ENCODE measurements at regions not wholly inside any gene's neighbourhood (a gene's known extent, or its start where the extent isn't known, plus 50 kb on each side); places are given as distances from the start of the nearest gene placed in this dataset.

DNA sequence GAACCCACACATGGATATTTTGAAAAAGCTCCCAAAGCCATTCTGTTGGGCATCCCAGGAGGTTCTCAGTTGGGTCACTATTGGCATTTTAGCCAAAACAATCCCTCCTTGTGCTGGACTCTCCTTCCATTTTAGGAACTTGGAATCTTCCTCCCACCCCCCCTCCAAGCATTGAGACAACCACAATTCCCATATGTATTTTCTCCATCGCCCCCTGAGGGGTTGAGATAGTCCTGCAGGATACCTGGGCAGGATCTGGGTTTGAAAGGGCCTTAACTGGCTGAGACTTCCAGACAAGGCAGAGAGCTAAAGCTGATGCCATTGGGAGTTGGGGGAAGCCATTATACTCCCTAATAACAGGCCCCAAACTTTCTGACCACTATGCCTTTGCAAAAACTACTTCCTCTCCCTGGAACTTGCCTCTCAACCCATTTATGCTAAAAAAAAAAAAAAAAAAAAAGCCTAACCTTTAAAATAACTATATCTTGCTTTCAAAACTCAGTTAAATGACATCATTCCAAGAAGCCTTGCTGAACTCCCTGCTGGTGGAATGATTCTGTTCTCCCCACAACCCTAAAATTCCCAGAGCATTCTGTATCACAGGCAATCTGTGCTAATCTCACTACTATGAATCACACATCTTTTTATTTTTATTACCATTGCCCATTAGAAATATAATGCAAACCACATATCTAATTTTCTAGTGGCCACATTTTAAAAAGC, 77.5 kb upstream of the PDE1C start:
- DNase-seq (ENCODE audit: low read depth, low spot score) = no peak

DNA sequence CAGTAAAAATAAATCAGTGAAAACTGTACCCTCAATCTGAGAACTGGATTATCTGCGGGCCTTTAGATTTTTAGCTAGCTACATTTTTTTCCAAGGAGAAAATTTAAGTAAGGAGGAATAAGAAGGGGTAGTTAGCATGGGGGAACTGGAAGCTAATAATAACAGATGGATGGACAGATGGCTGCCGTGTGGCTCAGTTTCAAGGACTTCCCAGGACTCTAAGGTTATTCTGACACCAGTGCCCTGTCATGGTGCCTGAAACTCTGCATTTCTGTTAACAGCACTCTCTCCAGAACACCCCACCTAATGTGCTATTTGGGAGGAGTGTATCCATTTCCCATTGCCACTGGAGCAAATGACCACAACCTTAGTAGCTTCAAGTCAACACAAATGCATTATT, 75.7 kb upstream of the PDE1C start:
- no peak for DNase-seq (ENCODE audit: low read depth, low spot score)

DNA sequence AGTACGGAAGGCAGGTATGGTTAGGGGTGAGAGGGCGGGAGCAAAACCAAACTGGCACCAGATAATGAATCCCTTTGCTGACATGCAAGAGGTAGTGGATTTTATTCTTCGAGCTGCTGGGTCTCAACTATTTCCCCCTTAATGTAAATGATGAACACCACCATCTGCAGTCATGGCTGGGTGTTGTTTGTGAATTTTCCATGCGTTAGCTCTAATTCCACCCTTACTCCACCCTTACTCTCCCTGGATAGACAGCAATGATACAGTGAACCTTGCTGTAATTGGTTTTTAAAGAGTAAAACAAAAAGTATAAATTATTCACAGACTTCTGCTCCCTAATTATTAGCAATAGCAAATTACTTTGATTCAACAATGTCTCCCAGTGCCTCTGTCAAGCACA, 74.5 kb upstream of the PDE1C start:
- no peak for DNase-seq (ENCODE audit: low read depth, low spot score)

DNA sequence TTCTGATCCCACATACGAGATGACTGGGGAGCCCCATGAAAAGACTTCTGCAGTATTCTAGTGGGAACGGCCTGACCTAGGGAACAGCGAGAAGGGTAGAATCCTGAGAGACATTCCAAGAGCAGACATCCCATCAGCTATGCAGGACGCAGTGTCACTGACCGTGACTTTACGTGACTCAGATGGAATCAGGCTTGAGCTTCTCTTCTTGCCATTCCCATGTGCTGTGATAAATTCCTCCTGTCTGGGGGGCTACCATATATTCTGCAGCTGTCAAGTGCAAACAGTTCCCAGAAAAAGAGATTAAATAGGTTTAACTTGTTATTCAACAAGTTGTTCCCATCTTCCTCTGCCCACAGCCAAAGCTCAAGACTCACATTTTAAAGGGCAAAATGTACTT, 73.1 kb upstream of the PDE1C start:
- no peak for DNase-seq (ENCODE audit: low read depth, low spot score)

DNA sequence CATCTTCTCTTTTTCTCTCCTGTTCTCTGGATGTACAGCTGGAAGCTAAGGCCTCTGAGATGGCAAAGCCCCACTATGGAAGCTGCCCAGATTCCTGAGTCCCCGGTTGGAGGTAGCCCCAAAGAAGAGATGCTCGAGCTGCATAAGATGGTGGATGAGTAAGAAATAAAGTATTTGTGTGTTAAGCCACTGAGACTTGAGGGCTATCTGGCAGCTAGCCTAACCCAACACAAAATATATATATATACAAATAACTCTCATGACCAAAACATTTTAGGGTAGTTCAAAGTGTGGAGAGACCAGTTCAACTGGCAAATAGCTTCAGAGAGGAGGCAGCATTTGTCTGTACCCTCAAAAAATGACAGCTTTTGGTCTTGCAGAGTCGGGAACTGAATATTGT, 72.4 kb upstream of the PDE1C start:
- no peak for DNase-seq (ENCODE audit: low read depth, low spot score)

DNA sequence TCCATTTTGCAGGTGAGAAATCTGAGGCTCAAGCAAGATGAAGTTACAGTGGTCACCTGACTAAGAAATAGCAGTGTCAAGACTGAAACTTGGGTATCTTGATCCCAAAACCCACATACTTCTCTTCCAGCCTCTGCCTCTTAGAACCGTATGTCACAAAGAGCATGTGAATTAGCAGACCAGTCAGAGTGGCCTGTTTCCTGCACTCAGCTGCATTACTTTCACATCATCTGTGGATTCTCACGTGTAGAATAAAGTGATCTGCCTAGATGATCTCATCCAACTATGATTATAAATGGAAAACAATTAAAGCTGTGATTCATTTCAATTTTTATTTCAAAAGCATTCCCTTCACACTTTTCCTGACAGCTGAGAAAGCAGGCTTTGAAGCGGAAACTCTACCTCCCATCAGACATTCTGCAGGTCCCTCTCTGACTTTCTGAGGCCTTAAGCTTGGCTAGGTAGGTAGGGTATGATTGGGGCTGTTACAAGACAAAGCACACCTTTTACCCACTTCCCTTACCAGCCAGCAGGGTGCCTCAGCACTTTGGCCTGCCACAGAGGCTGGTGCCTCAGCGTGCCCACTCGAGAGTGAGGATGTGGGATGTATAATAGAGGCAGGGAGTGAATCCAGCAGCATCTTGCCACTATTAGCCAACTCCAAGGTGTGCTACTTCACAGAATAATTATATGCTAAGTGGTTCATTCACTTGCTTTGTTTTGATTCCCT, 70.2 kb upstream of the PDE1C start:
- DNase-seq (ENCODE audit: low read depth, low spot score) = no peak

DNA sequence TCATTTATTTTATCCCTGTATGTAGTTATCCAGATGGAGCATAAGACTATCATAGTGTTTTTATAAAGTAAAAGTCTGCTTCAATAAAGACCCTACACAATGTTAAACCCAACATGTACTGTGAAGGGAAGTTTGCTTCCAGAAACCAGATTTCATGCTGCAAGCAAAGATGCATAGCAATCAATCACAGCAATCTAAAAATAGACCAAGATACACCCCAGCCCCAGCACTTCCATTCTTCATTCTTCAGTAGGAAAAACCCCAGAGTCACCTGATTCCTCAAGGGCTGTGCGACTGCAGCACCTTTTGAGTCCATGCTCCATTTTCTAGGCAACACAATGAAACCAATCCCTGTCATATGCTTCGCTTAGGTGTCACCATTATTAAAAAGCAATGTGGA, 66.9 kb upstream of the PDE1C start:
- no peak for DNase-seq (ENCODE audit: low read depth, low spot score)

DNA sequence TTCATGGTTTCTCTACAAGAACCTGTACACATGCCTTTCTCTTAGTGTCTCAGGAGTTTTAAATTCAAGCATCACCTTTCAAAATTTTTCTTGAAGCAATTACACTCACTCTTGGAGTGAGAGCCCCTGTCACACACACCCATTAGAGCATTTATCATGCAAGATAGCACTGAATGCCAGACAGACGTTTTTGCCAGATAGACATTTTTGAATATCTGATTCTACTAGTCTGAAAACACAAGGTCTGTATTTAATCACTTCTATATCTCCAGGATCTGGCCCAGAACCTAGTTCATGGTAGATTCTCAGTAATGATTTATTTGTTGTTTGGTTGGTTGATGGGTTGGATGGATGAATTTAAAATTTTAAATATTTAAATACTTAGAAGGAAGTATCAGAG, 60.9 kb upstream of the PDE1C start:
- no peak for DNase-seq (ENCODE audit: low read depth, low spot score)

DNA sequence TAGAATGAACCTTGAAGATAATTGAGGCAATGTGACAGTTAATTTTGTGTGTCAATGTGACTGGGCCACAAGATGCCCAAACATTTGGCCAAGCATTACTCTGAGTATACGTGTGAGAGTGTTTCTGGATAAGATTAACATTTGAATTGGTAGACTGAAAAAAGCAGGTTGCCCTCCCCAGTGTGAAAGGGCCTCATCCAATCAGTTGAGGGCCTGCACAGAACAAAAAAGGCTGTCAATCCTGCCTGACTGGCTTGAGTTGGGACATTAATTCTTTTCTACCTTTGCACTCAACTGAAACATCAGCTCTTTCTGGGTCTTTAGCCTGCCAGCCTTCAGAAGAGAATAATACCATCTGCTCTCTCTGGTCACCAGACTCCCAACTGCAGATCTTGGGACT, 56.6 kb upstream of the PDE1C start:
- no peak for DNase-seq (ENCODE audit: low read depth, low spot score)

Data from iPS DF 19.7 (cell line).